Heart right ventricle (tissue), 16 donors: ENCODE measurements at regions not wholly inside any gene's neighbourhood (a gene's known extent, or its start where the extent isn't known, plus 50 kb on each side); places are given as distances from the start of the nearest gene placed in this dataset.

Experiments used
- ATAC-seq, 8 donors: fragments of 200-7000 bp; cut with Tn5 transposase; one replicate each; pipeline ENCODE4 v1.9.1; 2020; ENCODE audit warnings: mild to moderate bottlenecking in 8 of 8, moderate library complexity in 8 of 8, moderate number of reproducible peaks in 1 of 8
- DNase-seq, 2 donors: peaks; one replicate each; pipeline ENCODE4 v3.0.0-alpha.2; 2020
- H3K27ac ChIP-seq, 10 donors: fragments of 200-600 bp; sonication (generic) in 2 of 10; one replicate each; pipeline versions ENCODE4 v1.5.0 to v1.8.0; 2020 to 2022; ENCODE audit warnings: mild to moderate bottlenecking in 3 of 10
- H3K27me3 ChIP-seq, 7 donors: fragments of 200-600 bp; one replicate each; pipeline ENCODE4 v1.8.0; 2021 to 2022; ENCODE audit warnings: mild to moderate bottlenecking in 2 of 7
- H3K36me3 ChIP-seq, 9 donors: fragments of 200-600 bp; sonication (generic) in 1 of 9; one replicate each; pipeline versions ENCODE4 v1.5.0 to v1.8.0; 2020 to 2022; ENCODE audit warnings: mild to moderate bottlenecking in 2 of 9
- H3K4me1 ChIP-seq, 9 donors: fragments of 200-600 bp; sonication (generic) in 1 of 9; one replicate each; pipeline versions ENCODE4 v1.5.0 to v1.8.0; 2020 to 2022; ENCODE audit warnings: mild to moderate bottlenecking in 4 of 9
- H3K4me3 ChIP-seq, 10 donors: fragments of 200-600 bp; sonication (generic) in 2 of 10; one replicate each; pipeline versions ENCODE4 v1.5.0 to v1.8.0; 2020 to 2022; ENCODE audit warnings: mild to moderate bottlenecking in 7 of 10, moderate library complexity in 2 of 10
- H3K9me3 ChIP-seq, 11 donors: fragments of 200-600 bp in 10 of 11; sonication (generic) in 2 of 11; one replicate each; pipeline versions ENCODE4 v1.5.0 to v1.8.0; 2013 to 2022; ENCODE audit warnings: mild to moderate bottlenecking in 2 of 11, control low read depth in 1 of 11, moderate library complexity in 1 of 11
- CTCF ChIP-seq, 9 donors: fragments of 200-600 bp; sonication (generic) in 2 of 9; IDR thresholded peaks; one replicate each; pipeline versions ENCODE4 v1.5.0 to v1.8.0; 2021 to 2022; ENCODE audit warnings: antibody characterized with exemption in 9 of 9, mild to moderate bottlenecking in 5 of 9, moderate library complexity in 1 of 9
- WGBS, 2 donors: extraction: QIAGEN DNeasy Blood & Tissue Kit; methylation state at CpG; one replicate each; pipeline ENCODE4 v1.1.7; 2013; ENCODE audit warnings: inconsistent platforms in 1 of 2; 5-methylcytosine and 5-hydroxymethylcytosine counted together
- intact Hi-C, 10 donors: fragments of 100-400 bp; cut with DNase I; formaldehyde crosslinking; loops; one replicate each; pipeline versions ENCODE4 v1.11.1 to v1.14.2; 2022
- donor health status: Arrhythmogenic right ventricular cardiomyopathy.
- donor health status: ischemic (EF 13 %, LVEDD 7.1; RV severe dilation, severe dysfunction).
- donor health status: healthy with polysubstance abuse.
- donor health status: DM: no; HTN: yes; CAD: no.
- donor health status: DM: no; HTN: no; CAD: no.
- donor health status: ischemic (EF 25% LVEDD 6.9; RV normal size, moderate dysfunction).
- donor health status: ischemic (EF 25% LVEDD 5.7; RV mildly dilated, moderate dysfunction).
- donor health status: healthy.
- donor health status: DM: yes; HTN: yes; CAD: no.
- donor health status: Ischemic cardiomyopathy.
- donor health status: ischemic (EF 35%, LVEDD 5.7; RV mildly dilated, moderate dysfunction).
- donor health status: nonischemic (EF 11% LVEDD 7.7; RV severe dilation, severe dysfunction).
- donor health status: DM: yes; HTN: yes; CAD: no.
- donor health status: PGD.
- donor health status: ischemic (EF 29% LVEDD 5.4; RV normal size, mild dysfunction).
- donor health status: nonischemic (EF 23%, LVEDD 6.1; RV moderate dilation, normal function).

DNA sequence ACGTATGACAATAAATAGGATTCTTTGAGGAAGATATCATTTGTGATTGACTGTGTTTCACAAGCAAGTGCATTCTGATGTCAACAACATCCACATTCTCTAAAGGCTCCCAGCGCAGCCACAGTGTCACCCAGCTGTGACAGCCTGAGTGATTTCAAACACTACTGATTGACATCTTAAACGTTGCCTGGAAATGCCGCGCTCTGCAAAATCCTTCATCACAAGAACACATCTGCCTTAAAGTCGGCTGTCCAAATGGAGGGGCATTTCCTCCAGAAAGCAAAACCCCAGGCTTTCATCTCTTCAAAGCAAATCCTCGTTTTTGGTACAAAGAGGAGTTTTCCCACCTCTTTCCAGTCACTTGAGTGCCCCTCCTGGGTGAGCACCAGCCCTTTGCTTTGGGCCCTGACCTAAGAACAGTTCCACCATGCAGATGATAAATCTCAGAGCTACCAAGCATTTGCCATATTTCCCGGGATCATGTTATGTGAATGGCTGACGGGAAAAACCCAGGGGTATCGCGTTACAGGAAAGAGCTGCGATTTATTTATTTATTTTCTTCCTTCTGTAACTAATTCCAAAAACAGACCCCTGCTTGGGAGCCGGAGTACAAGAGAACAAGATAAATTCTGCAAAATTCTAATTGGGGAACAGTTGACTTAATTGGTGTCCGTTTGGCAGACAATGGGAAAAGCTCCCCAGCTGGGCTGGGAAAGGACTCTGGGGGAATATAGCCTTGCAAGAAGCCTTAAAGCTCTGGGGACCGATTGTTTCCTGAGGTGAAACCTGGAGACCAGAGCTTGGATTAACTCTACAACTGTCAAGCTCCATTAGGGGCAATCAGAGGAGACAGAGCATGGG lies 703.8 kb upstream of the NR2F2 start:
- Histone ChIP-seq H3K4me1 (peaks cover 0 to 4% (median 0%) of the 10 kb centered on the region in 9 donors), H3K27me3 (no peaks in the 10 kb centered on the region), H3K27ac (peak overlapping the region in 8 of 10 donors; percentile 7 to 62 (median 46)), H3K9me3 (peaks cover 0 to 30% (median 6%) of the 10 kb centered on the region in 11 donors), H3K4me3 (no peak overlapping the region), H3K36me3 (no peaks in the 10 kb centered on the region)
- ATAC-seq (peak in 6 of 8 donors; percentile 13 to 81 (median 25)), DNase-seq (peak; percentile 13 to 52)
- no peak for TF ChIP-seq CTCF (IDR thresholded peaks at IDR 0.05)
- 42 to 52% methylated on average over 15 of the region's 15 CpGs for WGBS, 2 donors
- intact Hi-C loops: loop anchor here in 3 of 10 donors (5.0 to 10.0 kb wide), 3 partner anchors 36 to 698 kb away; no protein-coding TSS in a partner anchor

- H3K27ac ChIP-seq: no peak overlapping the region
- peaks cover 0 to 4% (median 0%) of the 10 kb centered on the region in 9 donors for H3K4me1 ChIP-seq
- H3K36me3 ChIP-seq: no peaks in the 10 kb centered on the region
- no peak overlapping the region for H3K4me3 ChIP-seq
- DNase-seq (no peak), ATAC-seq (no peak)
- TF ChIP-seq CTCF (IDR thresholded peaks at IDR 0.05): no peak
- H3K9me3 ChIP-seq: peaks cover 0 to 9% (median 0%) of the 10 kb centered on the region in 11 donors
- intact Hi-C loops: loop anchor here in 3 of 10 donors (5.0 to 10.0 kb wide), 3 partner anchors 33 to 695 kb away; no protein-coding TSS in a partner anchor
- no peaks in the 10 kb centered on the region for H3K27me3 ChIP-seq
- WGBS, 2 donors: 85 to 90% methylated on average over 5 of the region's 5 CpGs
Measured at GRCh38 chr15:95629503-95630168, 700.9 kb upstream of the NR2F2 start.

- H3K27me3 ChIP-seq: no peaks in the 10 kb centered on the region
- no peak for DNase-seq
- peaks cover 0 to 4% (median 0%) of the 10 kb centered on the region in 9 donors for H3K4me1 ChIP-seq
- intact Hi-C loops: no loop called here
- H3K27ac ChIP-seq: no peak overlapping the region
- no peaks in the 10 kb centered on the region for H3K36me3 ChIP-seq
- H3K9me3 ChIP-seq: peaks cover 0 to 9% (median 0%) of the 10 kb centered on the region in 11 donors
- no peak overlapping the region for H3K4me3 ChIP-seq
- no peak for ATAC-seq
- TF ChIP-seq CTCF (IDR thresholded peaks at IDR 0.05): no peak
- 93 to 100% methylated on average over 1 of the region's 1 CpG for WGBS, 2 donors
Measured at GRCh38 chr15:95630683-95631082, 699.8 kb upstream of the NR2F2 start.

DNA sequence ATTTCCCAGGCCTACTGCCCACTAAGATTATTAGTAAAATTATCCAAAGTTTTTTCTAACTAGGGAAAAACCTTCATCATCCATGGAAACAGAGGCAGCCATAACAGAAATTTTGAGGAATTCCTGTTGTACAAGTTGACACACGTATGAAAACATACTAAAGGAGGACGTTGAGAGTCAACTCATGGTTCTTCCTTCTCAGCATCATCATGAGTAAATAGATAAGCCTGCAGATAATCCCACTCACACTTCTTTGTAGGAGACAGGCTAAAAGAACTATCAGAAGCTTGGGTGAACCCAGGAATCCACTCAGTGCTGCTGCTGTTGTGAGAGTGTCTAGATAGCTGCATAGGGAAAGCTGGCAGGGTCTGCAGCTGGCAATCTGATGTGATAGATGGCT lies 694.8 kb upstream of the NR2F2 start:
- Histone ChIP-seq H3K4me1 (no peaks in the 10 kb centered on the region), H3K36me3 (no peaks in the 10 kb centered on the region), H3K27ac (no peak overlapping the region), H3K4me3 (no peak overlapping the region), H3K9me3 (peaks cover 0 to 10% (median 0%) of the 10 kb centered on the region in 11 donors), H3K27me3 (no peaks in the 10 kb centered on the region)
- intact Hi-C loops: no loop called here
- TF ChIP-seq CTCF (IDR thresholded peaks at IDR 0.05): no peak
- 85 to 87% methylated on average over 2 of the region's 2 CpGs for WGBS, 2 donors
- no peak for DNase-seq
- ATAC-seq: no peak
